ENCODE measurements at regions not wholly inside any gene's neighbourhood (a gene's known extent, or its start where the extent isn't known, plus 50 kb on each side); places are given as distances from the start of the nearest gene placed in this dataset.

- DNase-seq: no peak
Observed at GRCh38 chrX:10819973-10820372, 199.6 kb upstream of the MID1 start.

GRCh38 chrX:10821293-10821692 lies 200.9 kb upstream of the MID1 start:
- no peak for DNase-seq

- no peak for DNase-seq
Observed at GRCh38 chrX:10828036-10828435, 207.7 kb upstream of the MID1 start.

GRCh38 chrX:10828640-10829039 lies 208.3 kb upstream of the MID1 start:
- no peak for DNase-seq

- no peak for DNase-seq
Observed at GRCh38 chrX:10831716-10832502, 211.5 kb upstream of the MID1 start.

- DNase-seq: peak; percentile 2
Observed at GRCh38 chrX:10833299-10834169, 213.1 kb upstream of the MID1 start.

- DNase-seq: no peak
Observed at GRCh38 chrX:10841579-10841978, 221.2 kb upstream of the MID1 start.

- DNase-seq: no peak
Observed at GRCh38 chrX:10842646-10843045, 222.3 kb upstream of the MID1 start.

GRCh38 chrX:10847333-10847732 lies 226.9 kb upstream of the MID1 start:
- no peak for DNase-seq

GRCh38 chrX:10851809-10852208 lies 231.4 kb upstream of the MID1 start:
- no peak for DNase-seq

- no peak for DNase-seq
Observed at GRCh38 chrX:10854594-10854993, 234.2 kb upstream of the MID1 start.

GRCh38 chrX:10855845-10856244 lies 235.5 kb upstream of the MID1 start:
- no peak for DNase-seq

GRCh38 chrX:10856797-10857196 lies 236.4 kb upstream of the MID1 start:
- no peak for DNase-seq

- no peak for DNase-seq
Observed at GRCh38 chrX:10859353-10859752, 239.0 kb upstream of the MID1 start.

- no peak for DNase-seq
Observed at GRCh38 chrX:10875995-10876394, 235.1 kb upstream of the HCCS start.

- DNase-seq: no peak
Observed at GRCh38 chrX:10882484-10882883, 228.6 kb upstream of the HCCS start.

- no peak for DNase-seq
Observed at GRCh38 chrX:10884246-10884645, 226.9 kb upstream of the HCCS start.

GRCh38 chrX:10892621-10893225 lies 218.4 kb upstream of the HCCS start:
- DNase-seq: no peak

GRCh38 chrX:10893366-10893765 lies 217.8 kb upstream of the HCCS start:
- DNase-seq: peak; percentile 56

GRCh38 chrX:10893976-10894375 lies 217.2 kb upstream of the HCCS start:
- no peak for DNase-seq

GRCh38 chrX:10897768-10898167 lies 213.4 kb upstream of the HCCS start:
- DNase-seq: no peak

GRCh38 chrX:10900585-10901289 lies 210.4 kb upstream of the HCCS start:
- DNase-seq: no peak

GRCh38 chrX:10901290-10901633 lies 209.9 kb upstream of the HCCS start:
- no peak for DNase-seq
